NCI-H446 treated with DMSO at 0.1 percent for 48 hours (cell line): ENCODE measurements at regions not wholly inside any gene's neighbourhood (a gene's known extent, or its start where the extent isn't known, plus 50 kb on each side); places are given as distances from the start of the nearest gene placed in this dataset.
A peak's percentile ranks its signal among the peaks of the same experiment; 100 is the strongest.
"Not testable (repeated sequence)": the region's sequence is repeated elsewhere in the genome, so short reads cannot be mapped to it uniquely, and the experiment has no call there.

Experiments used
- DNase-seq: peaks from one replicate; lab custom pipeline; 2025; lab: John Stamatoyannopoulos, UW

GRCh38 chr4:19596342-19596741 is 655.4 kb upstream of the SLIT2 start:
- no peak for DNase-seq

GRCh38 chr4:19592391-19592790 is 659.3 kb upstream of the SLIT2 start:
- no peak for DNase-seq

- peak; percentile 6 for DNase-seq
Observed at GRCh38 chr4:19583827-19584569, 667.7 kb upstream of the SLIT2 start.

GRCh38 chr4:19580095-19580494 is 671.6 kb upstream of the SLIT2 start:
- no peak for DNase-seq

- no peak for DNase-seq
Observed at GRCh38 chr4:19579608-19580007, 672.1 kb upstream of the SLIT2 start.

GRCh38 chr4:19577097-19577496 is 674.6 kb upstream of the SLIT2 start:
- DNase-seq, result no peak

GRCh38 chr4:19575924-19576323 is 675.8 kb upstream of the SLIT2 start:
- no peak for DNase-seq

- no peak for DNase-seq
Observed at GRCh38 chr4:19566041-19566440, 685.7 kb upstream of the SLIT2 start.

GRCh38 chr4:19562456-19562855 is 689.2 kb upstream of the SLIT2 start:
- DNase-seq, result peak; percentile 59

GRCh38 chr4:19557161-19557560 is 694.5 kb upstream of the SLIT2 start:
- no peak for DNase-seq

- DNase-seq, result not testable (repeated sequence)
Observed at GRCh38 chr4:19556276-19556675, 695.4 kb upstream of the SLIT2 start.

- no peak for DNase-seq
Observed at GRCh38 chr4:19547463-19547862, 704.2 kb upstream of the SLIT2 start.

- no peak for DNase-seq
Observed at GRCh38 chr4:19544446-19545125, 707.1 kb upstream of the SLIT2 start.

- no peak for DNase-seq
Observed at GRCh38 chr4:19540859-19541540, 710.7 kb upstream of the SLIT2 start.

- DNase-seq, result no peak
Observed at GRCh38 chr4:19539201-19539600, 712.5 kb upstream of the SLIT2 start.

- DNase-seq, result no peak
Observed at GRCh38 chr4:19534159-19534558, 717.5 kb upstream of the SLIT2 start.

GRCh38 chr4:19531906-19532848 is 719.5 kb upstream of the SLIT2 start:
- DNase-seq, result no peak

GRCh38 chr4:19523964-19524363 is 727.7 kb upstream of the SLIT2 start:
- DNase-seq, result no peak

GRCh38 chr4:19522966-19523365 is 728.7 kb upstream of the SLIT2 start:
- DNase-seq, result no peak

GRCh38 chr4:19520939-19521520 is 730.7 kb upstream of the SLIT2 start:
- peak; percentile 79 for DNase-seq

GRCh38 chr4:19514276-19515070 is 737.2 kb upstream of the SLIT2 start:
- no peak for DNase-seq
